ENCODE measurements at regions not wholly inside any gene's neighbourhood (a gene's known extent, or its start where the extent isn't known, plus 50 kb on each side); places are given as distances from the start of the nearest gene placed in this dataset.

DNA sequence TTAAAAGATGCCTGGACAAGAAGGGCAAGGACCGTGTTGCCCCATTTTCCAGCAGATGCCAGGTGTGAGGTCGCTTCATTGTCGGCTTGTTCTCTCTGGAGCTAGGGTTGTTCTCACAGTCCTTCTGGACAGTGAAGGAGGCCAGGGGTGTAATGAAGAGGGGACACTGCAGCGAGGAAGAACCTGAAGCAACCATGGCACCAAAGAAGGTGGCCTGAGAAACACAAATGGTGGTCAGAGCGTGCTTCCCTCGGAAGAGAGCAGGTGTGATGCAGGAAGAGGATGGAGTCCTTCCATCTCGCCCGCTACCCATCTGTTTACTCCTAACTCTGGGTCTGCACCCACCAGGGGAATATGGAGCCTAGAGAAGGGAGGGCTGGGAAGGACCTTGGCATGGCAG lies 50.3 kb upstream of the TWIST2 start:
- no peak for TF ChIP-seq EZH2 (IDR thresholded peaks at IDR 0.05; ENCODE audit: borderline replicate concordance, low read depth, low read length, severe bottlenecking)
- TF ChIP-seq, protein P1, sequence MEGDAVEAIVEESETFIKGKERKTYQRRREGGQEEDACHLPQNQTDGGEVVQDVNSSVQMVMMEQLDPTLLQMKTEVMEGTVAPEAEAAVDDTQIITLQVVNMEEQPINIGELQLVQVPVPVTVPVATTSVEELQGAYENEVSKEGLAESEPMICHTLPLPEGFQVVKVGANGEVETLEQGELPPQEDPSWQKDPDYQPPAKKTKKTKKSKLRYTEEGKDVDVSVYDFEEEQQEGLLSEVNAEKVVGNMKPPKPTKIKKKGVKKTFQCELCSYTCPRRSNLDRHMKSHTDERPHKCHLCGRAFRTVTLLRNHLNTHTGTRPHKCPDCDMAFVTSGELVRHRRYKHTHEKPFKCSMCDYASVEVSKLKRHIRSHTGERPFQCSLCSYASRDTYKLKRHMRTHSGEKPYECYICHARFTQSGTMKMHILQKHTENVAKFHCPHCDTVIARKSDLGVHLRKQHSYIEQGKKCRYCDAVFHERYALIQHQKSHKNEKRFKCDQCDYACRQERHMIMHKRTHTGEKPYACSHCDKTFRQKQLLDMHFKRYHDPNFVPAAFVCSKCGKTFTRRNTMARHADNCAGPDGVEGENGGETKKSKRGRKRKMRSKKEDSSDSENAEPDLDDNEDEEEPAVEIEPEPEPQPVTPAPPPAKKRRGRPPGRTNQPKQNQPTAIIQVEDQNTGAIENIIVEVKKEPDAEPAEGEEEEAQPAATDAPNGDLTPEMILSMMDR (IDR thresholded peaks at IDR 0.05; ENCODE audit: borderline replicate concordance, extremely low read depth, low read length, poor library complexity, severe bottlenecking) = no peak
- Histone ChIP-seq H3K4me3 (ENCODE audit: low read depth in 1 of 2, low read length in 2 of 2) (no peak overlapping the region), H3K27ac (ENCODE audit: low read length) (no peak overlapping the region), H4K20me1 (ENCODE audit: insufficient read depth, low read length) (no peaks in the 10 kb centered on the region), H2AFZ (ENCODE audit: low read depth, low read length) (no peak overlapping the region), H3K4me1 (ENCODE audit: insufficient read depth, low read length) (no peaks in the 10 kb centered on the region), H3K36me3 (ENCODE audit: insufficient read depth, low read length) (no peaks in the 10 kb centered on the region), H3K27me3 (ENCODE audit: insufficient read depth, low read length, poor library complexity) (peaks cover 10% of the 10 kb centered on the region), H3K4me2 (ENCODE audit: insufficient read depth, low read length) (no peak overlapping the region), H3K9ac (ENCODE audit: low read depth, low read length) (no peak overlapping the region), H3K9me3 (ENCODE audit: insufficient read depth, low read length, severe bottlenecking) (no peaks in the 10 kb centered on the region), H3K79me2 (ENCODE audit: insufficient read depth, low read length) (no peaks in the 10 kb centered on the region)
- ATAC-seq (ENCODE audit: insufficient read depth, low read depth) = no peak
- no peak for DNase-seq

Measured in DND-41 (cell line).